OCI-LY3 (cell line): ENCODE measurements at regions not wholly inside any gene's neighbourhood (a gene's known extent, or its start where the extent isn't known, plus 50 kb on each side); places are given as distances from the start of the nearest gene placed in this dataset.

ENCODE experiments used
- EZH2phosphoT487 ChIP-seq: fragments of 200-600 bp; shearing (Covaris generic); IDR thresholded peaks from 2 replicates; pipeline ENCODE4 v1.6.1; 2018; ENCODE audit warnings: antibody characterized with exemption, mixed run types, low read depth
- TF ChIP-seq, protein P1 (sequence below): fragments of 200-600, 300-600 bp; sonication (generic); IDR thresholded peaks from 2 replicates; pipeline ENCODE4 v1.5.1; 2014; ENCODE audit warnings: antibody characterized with exemption, low read length, low read depth

DNA sequence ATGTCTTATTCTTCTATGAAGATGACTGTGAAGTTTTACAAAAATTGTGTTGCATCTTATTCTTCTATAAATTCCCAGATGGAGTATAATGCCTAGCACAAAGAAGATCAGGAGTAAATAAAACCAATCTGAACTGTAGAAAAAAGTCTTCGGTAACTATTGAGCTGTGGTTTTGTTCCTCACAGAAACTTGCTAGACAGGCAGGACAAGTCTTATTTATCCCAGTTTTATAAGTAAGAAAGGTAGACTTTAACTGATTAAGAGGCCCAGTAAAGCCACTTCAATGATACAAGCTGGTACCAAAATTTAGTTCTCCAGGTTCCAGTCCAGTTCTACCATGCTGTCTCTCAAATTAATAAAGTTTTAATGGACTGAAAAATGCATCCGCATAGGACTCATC, 526.7 kb upstream of the SETBP1 start:
- TF ChIP-seq, protein P1, sequence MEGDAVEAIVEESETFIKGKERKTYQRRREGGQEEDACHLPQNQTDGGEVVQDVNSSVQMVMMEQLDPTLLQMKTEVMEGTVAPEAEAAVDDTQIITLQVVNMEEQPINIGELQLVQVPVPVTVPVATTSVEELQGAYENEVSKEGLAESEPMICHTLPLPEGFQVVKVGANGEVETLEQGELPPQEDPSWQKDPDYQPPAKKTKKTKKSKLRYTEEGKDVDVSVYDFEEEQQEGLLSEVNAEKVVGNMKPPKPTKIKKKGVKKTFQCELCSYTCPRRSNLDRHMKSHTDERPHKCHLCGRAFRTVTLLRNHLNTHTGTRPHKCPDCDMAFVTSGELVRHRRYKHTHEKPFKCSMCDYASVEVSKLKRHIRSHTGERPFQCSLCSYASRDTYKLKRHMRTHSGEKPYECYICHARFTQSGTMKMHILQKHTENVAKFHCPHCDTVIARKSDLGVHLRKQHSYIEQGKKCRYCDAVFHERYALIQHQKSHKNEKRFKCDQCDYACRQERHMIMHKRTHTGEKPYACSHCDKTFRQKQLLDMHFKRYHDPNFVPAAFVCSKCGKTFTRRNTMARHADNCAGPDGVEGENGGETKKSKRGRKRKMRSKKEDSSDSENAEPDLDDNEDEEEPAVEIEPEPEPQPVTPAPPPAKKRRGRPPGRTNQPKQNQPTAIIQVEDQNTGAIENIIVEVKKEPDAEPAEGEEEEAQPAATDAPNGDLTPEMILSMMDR: no peak
- TF ChIP-seq EZH2phosphoT487: no peak
